ENCODE measurements at regions not wholly inside any gene's neighbourhood (a gene's known extent, or its start where the extent isn't known, plus 50 kb on each side); places are given as distances from the start of the nearest gene placed in this dataset.

DNA sequence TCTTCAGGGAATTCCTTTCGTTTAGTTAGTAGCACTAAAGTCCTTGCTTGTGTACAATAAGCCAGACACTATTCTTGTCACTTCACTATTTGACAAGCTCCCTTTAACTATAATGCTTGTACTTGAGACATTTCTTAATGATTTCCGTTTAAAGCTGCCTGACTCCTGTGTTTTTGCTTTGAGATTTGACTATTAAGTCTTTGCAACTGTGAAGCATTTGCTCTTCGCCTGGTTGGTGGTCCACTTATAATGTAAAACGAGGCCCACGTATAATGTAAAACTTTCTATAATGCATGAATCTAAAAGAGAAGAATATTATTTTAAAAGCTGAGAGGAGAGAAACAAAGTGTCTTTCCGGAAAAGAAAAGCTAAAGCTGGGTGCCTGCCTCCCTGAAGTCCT, 204.1 kb upstream of the FAM47C start:
- Histone ChIP-seq H3K27me3 (ENCODE audit: control insufficient read depth in 2 of 2, insufficient read depth in 2 of 2, low read length in 2 of 2) (no peaks in the 10 kb centered on the region), H3K27ac (ENCODE audit: low read depth in 1 of 2, low read length in 2 of 2) (no peak overlapping the region), H3K36me3 (replicated peaks in 1 of 2; ENCODE audit: control insufficient read depth in 1 of 2, insufficient read depth in 2 of 2, low read length in 2 of 2) (no peaks in the 10 kb centered on the region), H3K9ac (ENCODE audit: insufficient read depth, low read length, poor library complexity, severe bottlenecking) (no peak overlapping the region), H3K4me1 (ENCODE audit: control insufficient read depth in 1 of 2, insufficient read depth in 2 of 2, low read length in 2 of 2) (no peaks in the 10 kb centered on the region), H2AFZ (ENCODE audit: insufficient read depth, low read depth, low read length, poor library complexity, severe bottlenecking) (no peak overlapping the region), H3K4me2 (replicated peaks; ENCODE audit: extremely low read depth, low read length, poor library complexity, severe bottlenecking) (no peak overlapping the region), H3K4me3 (replicated peaks in 1 of 3; ENCODE audit: low read depth in 2 of 3, low read length in 3 of 3) (no peak overlapping the region), H3K9me3 (replicated peaks in 1 of 2; ENCODE audit: control insufficient read depth in 1 of 2, insufficient read depth in 1 of 2, low read length in 2 of 2) (no peaks in the 10 kb centered on the region), H4K20me1 (ENCODE audit: insufficient read depth, low read length) (no peaks in the 10 kb centered on the region), H3K79me2 (ENCODE audit: insufficient read depth, low read length) (no peaks in the 10 kb centered on the region)
- no peaks in the 10 kb centered on the region for H3K27me3 Mint-ChIP-seq (ENCODE audit: low read depth in 3 of 3)
- no peak overlapping the region for H3K4me3 Mint-ChIP-seq
- DNase-seq, result no peak
- H3K9me3 Mint-ChIP-seq, result peaks cover 0 to 2% (median 0%) of the 10 kb centered on the region in 7 donors
- intact Hi-C loops (cut with micrococcal nuclease), result no loop called here
- no peak overlapping the region for H3K27ac Mint-ChIP-seq
- no peaks in the 10 kb centered on the region for H3K36me3 Mint-ChIP-seq
- no CpG with 5 or more reads among the region's 6 CpGs for WGBS (ENCODE audit: insufficient coverage)
- H3K4me1 Mint-ChIP-seq, result no peaks in the 10 kb centered on the region
- TF ChIP-seq, protein P1, sequence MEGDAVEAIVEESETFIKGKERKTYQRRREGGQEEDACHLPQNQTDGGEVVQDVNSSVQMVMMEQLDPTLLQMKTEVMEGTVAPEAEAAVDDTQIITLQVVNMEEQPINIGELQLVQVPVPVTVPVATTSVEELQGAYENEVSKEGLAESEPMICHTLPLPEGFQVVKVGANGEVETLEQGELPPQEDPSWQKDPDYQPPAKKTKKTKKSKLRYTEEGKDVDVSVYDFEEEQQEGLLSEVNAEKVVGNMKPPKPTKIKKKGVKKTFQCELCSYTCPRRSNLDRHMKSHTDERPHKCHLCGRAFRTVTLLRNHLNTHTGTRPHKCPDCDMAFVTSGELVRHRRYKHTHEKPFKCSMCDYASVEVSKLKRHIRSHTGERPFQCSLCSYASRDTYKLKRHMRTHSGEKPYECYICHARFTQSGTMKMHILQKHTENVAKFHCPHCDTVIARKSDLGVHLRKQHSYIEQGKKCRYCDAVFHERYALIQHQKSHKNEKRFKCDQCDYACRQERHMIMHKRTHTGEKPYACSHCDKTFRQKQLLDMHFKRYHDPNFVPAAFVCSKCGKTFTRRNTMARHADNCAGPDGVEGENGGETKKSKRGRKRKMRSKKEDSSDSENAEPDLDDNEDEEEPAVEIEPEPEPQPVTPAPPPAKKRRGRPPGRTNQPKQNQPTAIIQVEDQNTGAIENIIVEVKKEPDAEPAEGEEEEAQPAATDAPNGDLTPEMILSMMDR (IDR thresholded peaks at IDR 0.05), result no peak

DNA sequence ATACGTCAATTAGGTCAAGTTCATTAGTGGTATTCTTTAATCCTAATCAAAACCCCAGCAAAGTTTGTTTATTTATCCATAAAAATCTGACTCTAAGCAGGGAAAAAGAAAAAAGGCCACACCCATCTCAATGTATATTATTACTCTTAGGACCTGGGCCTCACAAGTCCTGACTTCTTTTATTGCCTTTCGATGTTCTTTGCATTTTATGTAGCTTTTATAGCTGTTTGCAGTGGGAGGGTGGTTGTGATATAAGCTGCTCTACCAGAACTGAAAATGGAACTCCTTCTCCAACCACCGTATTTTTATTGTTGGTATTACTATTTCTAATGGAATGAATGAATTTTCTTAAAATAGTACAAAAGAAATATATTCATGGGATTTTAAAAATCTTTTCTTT, 163.3 kb upstream of the FAM47C start:
- intact Hi-C loops (cut with micrococcal nuclease), result no loop called here
- no peak for DNase-seq
- Histone ChIP-seq H3K9ac (ENCODE audit: insufficient read depth, low read length, poor library complexity, severe bottlenecking) (no peak overlapping the region), H3K4me3 (replicated peaks in 1 of 3; ENCODE audit: low read depth in 2 of 3, low read length in 3 of 3) (no peak overlapping the region), H2AFZ (ENCODE audit: insufficient read depth, low read depth, low read length, poor library complexity, severe bottlenecking) (no peak overlapping the region), H3K9me3 (replicated peaks in 1 of 2; ENCODE audit: control insufficient read depth in 1 of 2, insufficient read depth in 1 of 2, low read length in 2 of 2) (no peaks in the 10 kb centered on the region), H3K4me2 (replicated peaks; ENCODE audit: extremely low read depth, low read length, poor library complexity, severe bottlenecking) (no peak overlapping the region), H3K27me3 (ENCODE audit: control insufficient read depth in 2 of 2, insufficient read depth in 2 of 2, low read length in 2 of 2) (no peaks in the 10 kb centered on the region), H4K20me1 (ENCODE audit: insufficient read depth, low read length) (no peaks in the 10 kb centered on the region), H3K79me2 (ENCODE audit: insufficient read depth, low read length) (no peaks in the 10 kb centered on the region), H3K4me1 (ENCODE audit: control insufficient read depth in 1 of 2, insufficient read depth in 2 of 2, low read length in 2 of 2) (no peaks in the 10 kb centered on the region), H3K27ac (ENCODE audit: low read depth in 1 of 2, low read length in 2 of 2) (no peak overlapping the region), H3K36me3 (replicated peaks in 1 of 2; ENCODE audit: control insufficient read depth in 1 of 2, insufficient read depth in 2 of 2, low read length in 2 of 2) (no peaks in the 10 kb centered on the region)
- H3K27ac Mint-ChIP-seq, result no peak overlapping the region
- TF ChIP-seq, protein P1 (IDR thresholded peaks at IDR 0.05), result no peak
- WGBS (ENCODE audit: insufficient coverage), result no CpG with 5 or more reads among the region's 3 CpGs
- no peaks in the 10 kb centered on the region for H3K36me3 Mint-ChIP-seq
- H3K4me3 Mint-ChIP-seq, result no peak overlapping the region
- H3K4me1 Mint-ChIP-seq, result no peaks in the 10 kb centered on the region
- peaks cover 0 to 2% (median 0%) of the 10 kb centered on the region in 3 donors for H3K27me3 Mint-ChIP-seq (ENCODE audit: low read depth in 3 of 3)
- no peaks in the 10 kb centered on the region for H3K9me3 Mint-ChIP-seq

All from CD14-positive monocyte (primary cell).